ENCODE measurements at regions not wholly inside any gene's neighbourhood (a gene's known extent, or its start where the extent isn't known, plus 50 kb on each side); places are given as distances from the start of the nearest gene placed in this dataset.

- TF ChIP-seq, protein P1, sequence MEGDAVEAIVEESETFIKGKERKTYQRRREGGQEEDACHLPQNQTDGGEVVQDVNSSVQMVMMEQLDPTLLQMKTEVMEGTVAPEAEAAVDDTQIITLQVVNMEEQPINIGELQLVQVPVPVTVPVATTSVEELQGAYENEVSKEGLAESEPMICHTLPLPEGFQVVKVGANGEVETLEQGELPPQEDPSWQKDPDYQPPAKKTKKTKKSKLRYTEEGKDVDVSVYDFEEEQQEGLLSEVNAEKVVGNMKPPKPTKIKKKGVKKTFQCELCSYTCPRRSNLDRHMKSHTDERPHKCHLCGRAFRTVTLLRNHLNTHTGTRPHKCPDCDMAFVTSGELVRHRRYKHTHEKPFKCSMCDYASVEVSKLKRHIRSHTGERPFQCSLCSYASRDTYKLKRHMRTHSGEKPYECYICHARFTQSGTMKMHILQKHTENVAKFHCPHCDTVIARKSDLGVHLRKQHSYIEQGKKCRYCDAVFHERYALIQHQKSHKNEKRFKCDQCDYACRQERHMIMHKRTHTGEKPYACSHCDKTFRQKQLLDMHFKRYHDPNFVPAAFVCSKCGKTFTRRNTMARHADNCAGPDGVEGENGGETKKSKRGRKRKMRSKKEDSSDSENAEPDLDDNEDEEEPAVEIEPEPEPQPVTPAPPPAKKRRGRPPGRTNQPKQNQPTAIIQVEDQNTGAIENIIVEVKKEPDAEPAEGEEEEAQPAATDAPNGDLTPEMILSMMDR (conservative IDR thresholded peaks at IDR 0.05; ENCODE audit: low read length) = no peak
- DNase-seq (ENCODE audit: low read depth) = no peak
- no peak overlapping the region for H3K4me3 ChIP-seq (ENCODE audit: low read length)
Observed at GRCh38 chr5:1963941-1964451, 81.3 kb upstream of the IRX4 start.

- no peak for DNase-seq (ENCODE audit: low read depth)
- TF ChIP-seq, protein P1 (conservative IDR thresholded peaks at IDR 0.05; ENCODE audit: low read length) = no peak
- no peak overlapping the region for H3K4me3 ChIP-seq (ENCODE audit: low read length)
Observed at GRCh38 chr5:1963358-1963757, 80.6 kb upstream of the IRX4 start.

DNA sequence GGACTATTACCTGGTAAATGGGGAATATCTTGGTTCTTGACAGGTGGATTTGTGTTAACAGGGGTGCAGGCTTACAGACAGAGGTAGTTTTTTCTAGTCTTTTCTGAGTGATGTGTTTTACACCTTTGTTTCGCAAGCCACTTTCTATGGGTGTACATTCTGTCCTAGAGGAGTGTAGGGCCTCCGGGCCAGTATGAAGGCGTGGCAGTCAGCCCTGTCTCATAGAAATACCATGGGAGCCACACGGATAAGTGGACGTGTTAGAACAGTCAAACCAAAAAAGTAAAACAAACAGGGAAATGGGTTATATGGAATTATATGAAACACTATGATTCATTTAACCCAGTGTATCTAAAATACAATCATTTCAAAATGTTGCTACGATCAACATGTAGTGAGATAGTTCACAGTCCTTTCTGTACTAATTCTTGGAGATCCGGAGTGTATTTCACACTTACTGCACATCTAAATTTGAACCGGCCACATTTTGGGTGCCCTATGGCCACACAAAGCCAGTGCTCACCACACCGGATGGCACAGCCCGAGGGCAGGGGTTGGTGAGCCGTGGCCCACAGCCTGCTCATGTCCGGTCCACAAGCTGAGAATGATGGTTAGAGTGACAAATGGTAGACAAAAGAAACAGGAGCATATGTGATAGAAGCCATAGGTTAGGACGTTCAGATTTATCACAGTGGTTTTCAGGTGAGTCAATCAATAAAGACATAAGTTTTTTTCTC is 80.1 kb upstream of the IRX4 start:
- no peak for DNase-seq (ENCODE audit: low read depth)
- no peak overlapping the region for H3K4me3 ChIP-seq (ENCODE audit: low read length)
- TF ChIP-seq, protein P1 (conservative IDR thresholded peaks at IDR 0.05; ENCODE audit: low read length) = no peak

GRCh38 chr5:1961952-1962595 is 79.3 kb upstream of the IRX4 start:
- TF ChIP-seq, protein P1 (conservative IDR thresholded peaks at IDR 0.05; ENCODE audit: low read length) = no peak
- DNase-seq (ENCODE audit: low read depth) = no peak
- no peak overlapping the region for H3K4me3 ChIP-seq (ENCODE audit: low read length)

GRCh38 chr5:1961304-1961946 is 78.7 kb upstream of the IRX4 start:
- TF ChIP-seq, protein P1 (conservative IDR thresholded peaks at IDR 0.05; ENCODE audit: low read length) = no peak
- DNase-seq (ENCODE audit: low read depth) = no peak
- no peak overlapping the region for H3K4me3 ChIP-seq (ENCODE audit: low read length)

DNA sequence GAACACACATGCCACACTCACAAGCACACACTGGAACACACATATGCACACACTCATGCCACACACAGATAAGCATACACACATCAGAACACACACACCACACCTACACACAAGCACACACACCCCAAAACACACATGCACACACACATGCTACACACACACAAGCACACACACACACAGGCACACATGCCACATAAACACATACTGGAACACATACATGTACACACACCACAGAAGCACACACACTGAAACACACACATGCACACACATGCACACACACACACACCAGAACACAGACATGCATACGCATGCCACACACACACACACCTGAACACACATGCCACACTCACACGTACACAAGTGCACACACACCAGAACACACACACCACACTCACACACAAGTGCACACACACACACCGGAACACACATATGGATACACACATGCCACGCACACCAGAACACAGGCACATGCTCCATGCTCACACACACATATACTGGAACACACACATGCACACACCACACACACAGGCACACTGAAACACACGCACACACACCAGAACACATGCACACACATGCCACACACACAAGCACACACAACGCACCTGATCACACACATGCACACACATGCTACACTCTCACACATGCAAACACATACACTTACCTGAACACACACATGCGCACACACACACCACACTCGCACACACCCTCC is 78.0 kb upstream of the IRX4 start:
- H3K4me3 ChIP-seq (ENCODE audit: low read length) = no peak overlapping the region
- TF ChIP-seq, protein P1 (conservative IDR thresholded peaks at IDR 0.05; ENCODE audit: low read length) = no peak
- DNase-seq (ENCODE audit: low read depth) = no peak

All from AG10803 (cell line).